ENCODE measurements at regions not wholly inside any gene's neighbourhood (a gene's known extent, or its start where the extent isn't known, plus 50 kb on each side); places are given as distances from the start of the nearest gene placed in this dataset.

GRCh38 chr16:35173295-35173694 lies 1713.9 kb downstream of the TP53TG3F start:
- no peak for DNase-seq (ENCODE audit: low read depth, low spot score)
- Histone ChIP-seq H3K27ac (ENCODE audit: low read length) (no peak overlapping the region), H3K4me1 (ENCODE audit: control insufficient read depth, insufficient read depth, low read length) (no peaks in the 10 kb centered on the region), H3K4me3 (ENCODE audit: low read depth in 2 of 2, low read length in 2 of 2) (no peak overlapping the region), H3K27me3 (ENCODE audit: control insufficient read depth, insufficient read depth, low read length) (no peaks in the 10 kb centered on the region), H3K36me3 (ENCODE audit: control insufficient read depth, insufficient read depth, low read length) (no peaks in the 10 kb centered on the region), H3K9me3 (ENCODE audit: control insufficient read depth, insufficient read depth, low read depth, low read length) (no peaks in the 10 kb centered on the region)
- CTCF ChIA-PET: no interaction called here
- intact Hi-C loops (cut with micrococcal nuclease; ENCODE audit: unreplicated experiment): no loop called here
- BruUV-seq (replicated peaks): no TSS peak
- ATAC-seq: no peak
- TF ChIP-seq SIN3A (IDR thresholded peaks at IDR 0.05; ENCODE audit: borderline replicate concordance, insufficient read depth, low read depth, low read length) (no peak), CTCF (IDR thresholded peaks at IDR 0.05) (no peak), POLR2AphosphoS5 (IDR thresholded peaks at IDR 0.05; ENCODE audit: low read depth, low read length) (no peak), TCF7L2 (IDR thresholded peaks at IDR 0.05; ENCODE audit: low read depth, low read length) (no peak), REST (IDR thresholded peaks at IDR 0.05; ENCODE audit: insufficient read depth in 1 of 2, low read depth in 2 of 2, low read length in 1 of 2) (no peak)
- in situ Hi-C loops (cut with HindIII; ENCODE audit: low pct_unique_long_range_greater_than_20kb, low sequenced_read_pairs): no loop called here
- POLR2A ChIA-PET: no interaction called here

GRCh38 chr16:35174016-35174415 lies 1714.6 kb downstream of the TP53TG3F start:
- no peaks in the 10 kb centered on the region for H3K4me1 ChIP-seq (ENCODE audit: control insufficient read depth, insufficient read depth, low read length)
- H3K27me3 ChIP-seq (ENCODE audit: control insufficient read depth, insufficient read depth, low read length): no peaks in the 10 kb centered on the region
- no TSS peak for BruUV-seq (replicated peaks)
- H3K9me3 ChIP-seq (ENCODE audit: control insufficient read depth, insufficient read depth, low read depth, low read length): no peaks in the 10 kb centered on the region
- ATAC-seq (no peak), DNase-seq (ENCODE audit: low read depth, low spot score) (no peak)
- in situ Hi-C loops (cut with HindIII; ENCODE audit: low pct_unique_long_range_greater_than_20kb, low sequenced_read_pairs): no loop called here
- intact Hi-C loops (cut with micrococcal nuclease; ENCODE audit: unreplicated experiment): no loop called here
- TF ChIP-seq POLR2AphosphoS5 (IDR thresholded peaks at IDR 0.05; ENCODE audit: low read depth, low read length) (no peak), TCF7L2 (IDR thresholded peaks at IDR 0.05; ENCODE audit: low read depth, low read length) (no peak)
- no peaks in the 10 kb centered on the region for H3K36me3 ChIP-seq (ENCODE audit: control insufficient read depth, insufficient read depth, low read length)
- no peak overlapping the region for H3K4me3 ChIP-seq (ENCODE audit: low read depth in 2 of 2, low read length in 2 of 2)
- CTCF ChIA-PET: no interaction called here
- no peak overlapping the region for H3K27ac ChIP-seq (ENCODE audit: low read length)
- POLR2A ChIA-PET: no interaction called here

- H3K4me3 ChIP-seq (ENCODE audit: low read depth in 2 of 2, low read length in 2 of 2): no peak overlapping the region
- in situ Hi-C loops (cut with HindIII; ENCODE audit: low pct_unique_long_range_greater_than_20kb, low sequenced_read_pairs): no loop called here
- no peaks in the 10 kb centered on the region for H3K27me3 ChIP-seq (ENCODE audit: control insufficient read depth, insufficient read depth, low read length)
- H3K36me3 ChIP-seq (ENCODE audit: control insufficient read depth, insufficient read depth, low read length): no peaks in the 10 kb centered on the region
- intact Hi-C loops (cut with micrococcal nuclease; ENCODE audit: unreplicated experiment): no loop called here
- CTCF ChIA-PET: no interaction called here
- POLR2A ChIA-PET: no interaction called here
- H3K27ac ChIP-seq (ENCODE audit: low read length): no peak overlapping the region
- no peaks in the 10 kb centered on the region for H3K9me3 ChIP-seq (ENCODE audit: control insufficient read depth, insufficient read depth, low read depth, low read length)
- BruUV-seq (replicated peaks): no TSS peak
- no peak for ATAC-seq
- H3K4me1 ChIP-seq (ENCODE audit: control insufficient read depth, insufficient read depth, low read length): no peaks in the 10 kb centered on the region
- TF ChIP-seq REST (IDR thresholded peaks at IDR 0.05; ENCODE audit: insufficient read depth in 1 of 2, low read depth in 2 of 2, low read length in 1 of 2): no peak
- TF ChIP-seq CTCF (IDR thresholded peaks at IDR 0.05): no peak
- TF ChIP-seq TCF7L2 (IDR thresholded peaks at IDR 0.05; ENCODE audit: low read depth, low read length): no peak
- no peak for TF ChIP-seq POLR2AphosphoS5 (IDR thresholded peaks at IDR 0.05; ENCODE audit: low read depth, low read length)
- TF ChIP-seq SIN3A (IDR thresholded peaks at IDR 0.05; ENCODE audit: borderline replicate concordance, insufficient read depth, low read depth, low read length): no peak
- DNase-seq (ENCODE audit: low read depth, low spot score): no peak
Measured at GRCh38 chr16:35176449-35176848, 1717.0 kb downstream of the TP53TG3F start.

Measured in Panc1 (cell line).